NOMO-1 (cell line): ENCODE measurements at regions not wholly inside any gene's neighbourhood (a gene's known extent, or its start where the extent isn't known, plus 50 kb on each side); places are given as distances from the start of the nearest gene placed in this dataset.

ENCODE experiments used
- DNase-seq, 2 experiments: peaks; one replicate each; lab custom pipeline; 2025; ENCODE audit not compliant: unreplicated experiment in 2 of 2; lab: John Stamatoyannopoulos, UW

DNA sequence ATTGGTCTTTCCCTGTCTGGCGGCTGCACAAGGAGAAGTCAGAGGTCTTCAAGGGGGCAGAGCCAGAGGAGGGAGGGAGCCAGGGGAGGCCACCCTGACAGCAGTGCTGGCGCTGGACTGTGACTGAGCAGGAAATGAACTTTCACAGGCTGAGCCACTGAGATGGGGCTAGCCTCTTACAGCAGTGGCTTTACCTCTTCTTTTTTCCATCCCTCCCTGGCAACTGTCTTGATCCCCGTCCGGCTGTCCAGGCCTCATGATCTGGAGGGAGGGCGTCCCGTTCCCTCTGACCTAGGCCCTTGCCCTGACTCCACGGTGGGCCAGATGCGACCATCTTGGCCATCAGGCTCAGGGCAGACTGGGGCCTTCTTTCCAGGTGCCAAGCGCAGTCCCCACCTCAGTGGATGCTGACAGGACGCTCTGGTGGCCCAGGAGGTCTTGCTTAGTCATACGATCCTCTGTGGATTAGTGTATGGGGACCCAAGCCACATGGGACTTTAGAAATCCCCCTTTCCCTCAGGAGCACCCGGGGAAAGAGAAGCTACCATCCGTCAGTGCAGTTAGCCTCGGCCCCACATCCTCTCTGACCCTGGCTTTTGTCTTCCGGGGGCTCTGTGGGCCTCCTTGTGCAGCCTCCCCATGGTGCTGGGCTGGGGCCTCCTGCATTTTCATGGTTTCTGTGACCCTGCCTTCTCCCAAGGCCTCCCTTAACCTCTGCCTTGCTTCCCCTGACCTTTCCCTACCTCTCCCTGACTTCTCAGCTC is 57.4 kb upstream of the CCDC167 start:
- no peak for DNase-seq

DNA sequence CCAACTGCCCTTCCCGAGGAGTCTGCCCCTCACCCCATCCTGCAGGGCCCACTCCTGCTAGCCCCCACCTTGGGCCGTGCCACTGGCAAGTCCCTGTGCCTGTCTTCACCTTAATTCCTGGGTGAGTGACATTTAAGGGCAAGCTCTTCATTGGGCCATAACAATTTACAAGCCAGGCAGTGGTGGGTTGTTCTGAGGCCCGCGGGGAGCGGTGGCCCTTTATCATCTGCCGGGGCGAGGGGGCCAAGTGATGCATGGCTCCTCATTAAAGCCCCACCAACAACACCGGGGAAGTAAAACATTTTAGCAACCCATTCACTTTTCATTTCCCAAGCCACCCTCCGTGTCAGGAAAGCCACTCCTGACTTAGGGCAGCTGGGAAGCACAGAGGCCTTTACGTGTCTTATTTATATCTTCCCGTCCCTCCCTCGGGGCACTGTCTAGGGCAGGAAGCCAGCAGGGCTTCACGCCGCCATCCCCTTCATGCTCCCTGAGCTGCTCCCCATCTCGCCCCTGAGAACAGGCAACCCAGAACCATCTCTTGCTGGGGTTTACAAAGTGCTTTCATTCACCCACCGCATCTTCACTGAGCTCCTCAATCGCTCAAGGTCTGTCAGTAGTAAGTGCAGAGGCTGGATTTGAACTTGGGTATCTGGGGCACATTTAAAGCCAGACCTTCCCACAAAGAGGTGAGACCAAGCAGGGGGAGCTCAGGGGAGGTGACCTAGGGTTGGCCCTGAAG is 55.5 kb upstream of the CCDC167 start:
- DNase-seq, result no peak

DNA sequence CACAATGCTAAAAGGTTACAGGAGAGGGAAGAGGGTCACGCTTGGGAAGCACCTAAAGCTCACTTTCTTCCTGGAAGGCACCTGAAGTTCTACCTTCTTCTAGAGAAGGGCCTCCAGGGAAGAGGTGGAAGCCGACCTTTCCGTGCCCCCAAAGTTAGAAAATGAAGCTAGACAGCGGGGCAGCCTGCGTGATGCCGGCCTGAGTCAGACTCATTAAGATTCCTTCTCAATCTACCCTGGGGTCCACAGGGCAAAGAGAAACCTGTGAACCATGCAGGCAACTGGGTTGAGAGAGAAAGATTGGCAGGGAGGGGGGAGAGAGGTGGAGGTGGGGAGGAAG is 54.8 kb upstream of the CCDC167 start:
- no peak for DNase-seq

DNA sequence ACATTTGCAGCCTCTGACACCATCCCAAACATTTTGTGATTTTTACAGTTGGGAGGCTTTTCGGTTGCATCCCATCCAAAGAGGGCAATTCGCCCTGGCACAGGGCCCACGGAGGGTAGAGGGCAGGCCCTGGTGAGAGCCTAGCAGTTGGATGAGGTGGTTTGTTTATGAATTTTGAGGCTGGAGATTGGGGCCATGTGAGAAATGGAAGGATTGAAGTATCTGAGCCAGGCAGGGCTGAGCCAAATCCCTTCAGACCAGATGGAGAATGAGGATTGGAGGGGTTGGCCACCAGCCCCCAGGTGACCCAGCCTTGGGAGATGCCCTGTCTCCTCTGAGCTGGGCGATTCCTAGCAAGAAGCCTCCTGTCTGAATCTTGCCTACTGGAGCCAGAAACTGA is 52.6 kb upstream of the CCDC167 start:
- no peak for DNase-seq

DNA sequence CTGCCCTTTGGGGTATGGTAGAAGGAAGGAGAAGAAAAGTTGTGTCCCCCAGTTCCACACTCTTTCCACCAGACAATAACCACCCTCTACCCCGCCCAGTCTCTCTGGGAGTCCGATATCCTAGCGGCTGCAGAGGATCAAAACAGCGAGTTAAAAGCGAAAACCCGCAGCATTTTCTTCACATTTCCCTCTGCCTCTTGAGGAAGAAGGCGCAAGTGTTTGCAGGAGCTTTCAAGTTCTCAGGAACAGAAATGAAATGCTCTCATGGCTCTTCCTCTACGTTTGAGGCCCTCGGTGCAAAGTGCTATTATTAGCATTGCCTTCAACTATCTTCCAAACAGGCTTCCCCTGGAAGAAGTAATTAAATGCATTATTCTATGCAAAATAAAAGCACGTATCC is 52.2 kb upstream of the CCDC167 start:
- no peak for DNase-seq

DNA sequence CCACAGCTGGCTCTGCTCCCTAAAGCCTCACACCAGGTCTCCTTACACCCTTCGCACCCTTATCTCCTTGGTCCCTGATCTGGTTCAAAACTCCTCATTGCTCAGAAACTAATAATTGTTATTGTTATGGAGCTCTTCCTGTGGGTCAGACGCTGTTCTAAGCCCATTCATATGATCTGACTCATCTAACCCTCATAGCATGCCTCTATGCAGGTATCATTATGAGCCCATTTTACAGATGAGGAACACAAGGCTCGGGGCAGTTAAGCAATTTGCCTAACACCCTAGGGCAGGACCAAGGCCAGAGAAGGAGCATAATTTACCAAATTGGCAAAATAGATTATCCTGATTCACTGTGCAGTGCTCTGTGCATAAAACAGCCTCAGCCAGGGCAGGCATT is 51.8 kb upstream of the CCDC167 start:
- DNase-seq, result no peak

DNA sequence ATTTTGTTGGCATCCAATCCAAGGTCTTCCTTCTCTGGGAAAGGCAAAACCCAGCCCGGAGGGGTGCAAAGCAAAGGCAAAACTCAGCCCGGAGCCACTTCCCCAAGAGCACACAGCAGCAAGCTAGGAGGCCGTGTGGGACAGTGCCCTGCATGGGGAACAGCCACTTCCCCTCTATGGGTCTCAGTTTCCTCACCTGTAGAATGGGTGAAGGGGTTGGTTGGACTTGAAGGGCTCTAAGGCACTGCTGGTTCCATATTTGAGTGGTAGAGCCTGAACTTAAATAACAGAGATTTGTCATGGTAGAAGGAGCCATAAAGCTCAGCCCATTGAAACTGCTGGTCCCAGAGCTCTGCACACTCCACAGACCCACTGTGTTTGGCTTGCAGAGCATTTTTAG is 51.3 kb upstream of the CCDC167 start:
- no peak for DNase-seq

DNA sequence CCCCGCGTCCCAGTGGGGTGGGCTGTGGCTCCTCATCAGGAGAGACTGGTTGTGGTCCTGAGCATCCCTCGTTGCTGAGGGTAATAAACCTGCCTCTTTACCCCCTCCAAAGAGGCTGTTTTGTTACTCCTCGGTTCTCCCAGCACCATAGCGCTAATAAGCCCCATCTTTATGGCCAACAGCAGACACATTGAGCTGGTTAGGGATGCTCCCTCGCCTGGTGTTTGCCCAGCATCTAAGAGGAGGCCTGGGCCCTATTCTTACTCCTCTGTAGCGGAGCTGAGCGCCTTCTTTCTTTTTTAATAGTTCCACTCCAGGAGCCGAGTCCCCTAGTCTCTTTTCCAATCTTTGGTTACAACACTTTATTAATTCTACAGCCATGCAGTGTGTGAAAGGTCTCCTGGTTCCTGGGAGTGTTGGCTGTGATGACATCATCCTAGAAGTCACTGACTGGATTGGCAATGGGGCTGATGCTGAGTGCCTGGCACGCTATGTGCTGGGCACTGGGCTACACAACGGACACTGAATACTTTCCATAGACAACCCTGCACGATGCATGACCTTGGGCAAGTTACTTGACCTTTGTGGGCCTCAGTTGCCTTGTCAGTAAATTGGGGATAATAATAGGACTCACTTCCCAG is 50.6 kb upstream of the CCDC167 start:
- no peak for DNase-seq

DNA sequence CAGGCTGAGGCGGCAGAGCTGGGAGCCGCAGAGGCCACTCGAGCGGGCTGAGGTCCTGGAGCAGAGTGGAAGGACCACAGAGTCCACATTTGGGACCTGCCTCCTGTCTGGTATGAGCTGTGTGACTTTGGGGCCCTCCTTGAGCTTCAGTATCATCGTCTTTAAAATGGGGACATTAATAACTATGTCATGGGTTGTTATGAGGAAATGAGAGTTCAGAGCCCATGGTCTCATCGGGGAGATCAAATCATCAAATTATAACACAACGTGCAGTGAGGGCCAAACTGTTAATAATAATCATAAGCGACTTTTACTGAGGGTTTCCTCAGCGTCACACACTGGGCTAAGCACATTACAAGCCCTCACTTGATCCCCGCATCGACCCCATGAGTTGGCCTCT is 49.9 kb upstream of the CCDC167 start:
- no peak for DNase-seq
